EH (cell line): ENCODE measurements at regions not wholly inside any gene's neighbourhood (a gene's known extent, or its start where the extent isn't known, plus 50 kb on each side); places are given as distances from the start of the nearest gene placed in this dataset.
"Not testable (repeated sequence)": the region's sequence is repeated elsewhere in the genome, so short reads cannot be mapped to it uniquely, and the experiment has no call there.

Experiments used
- DNase-seq: peaks from one replicate; pipeline ENCODE4 v3.0.0-alpha.2; 2015; ENCODE audit warnings: low read depth

- no peak for DNase-seq
Observed at GRCh38 chr3:164377466-164377865, 700.8 kb downstream of the SI start.

- no peak for DNase-seq
Observed at GRCh38 chr3:164375995-164376394, 702.3 kb downstream of the SI start.

- DNase-seq = no peak
Observed at GRCh38 chr3:164375538-164375937, 702.8 kb downstream of the SI start.

GRCh38 chr3:164371681-164372080 is 706.6 kb downstream of the SI start:
- no peak for DNase-seq

DNA sequence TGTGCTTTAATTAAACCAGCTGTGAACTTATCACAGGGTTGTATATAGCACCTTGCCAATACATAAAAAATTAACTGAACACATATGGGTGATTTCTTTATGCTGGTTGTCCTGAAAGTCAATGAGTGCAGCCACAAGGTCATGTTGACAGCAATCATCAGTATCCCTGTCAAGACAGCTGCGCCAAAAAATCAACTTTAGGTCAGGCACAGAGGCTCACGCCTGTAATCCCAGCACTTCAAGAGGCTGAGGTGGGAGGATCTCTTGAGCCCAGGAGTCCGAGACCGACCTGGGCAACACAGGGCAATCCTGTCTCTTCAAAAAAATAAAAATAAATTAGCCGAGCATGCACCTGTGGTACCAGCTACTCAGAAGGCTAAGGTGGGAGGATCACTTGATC is 707.3 kb downstream of the SI start:
- no peak for DNase-seq

DNA sequence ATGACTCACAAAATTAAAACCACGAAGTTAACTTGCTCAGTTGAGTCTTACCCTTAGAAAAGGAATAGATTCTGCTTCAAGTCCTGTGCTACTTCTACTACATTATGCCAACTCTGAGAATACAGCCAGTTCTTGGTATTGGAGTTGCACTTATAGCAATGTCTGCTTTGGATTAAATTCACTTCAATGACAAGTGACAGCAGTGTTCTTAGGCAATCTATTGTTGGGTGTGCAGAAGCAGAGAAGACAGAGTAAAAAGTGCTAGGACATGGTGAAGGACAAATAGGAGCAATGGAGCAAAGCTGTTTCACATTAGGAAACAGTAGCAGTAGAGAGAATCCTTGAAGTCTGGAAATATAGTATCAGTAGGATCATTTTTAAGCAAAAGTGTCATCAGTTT is 713.1 kb downstream of the SI start:
- DNase-seq = no peak

- no peak for DNase-seq
Observed at GRCh38 chr3:164364111-164364510, 714.2 kb downstream of the SI start.

DNA sequence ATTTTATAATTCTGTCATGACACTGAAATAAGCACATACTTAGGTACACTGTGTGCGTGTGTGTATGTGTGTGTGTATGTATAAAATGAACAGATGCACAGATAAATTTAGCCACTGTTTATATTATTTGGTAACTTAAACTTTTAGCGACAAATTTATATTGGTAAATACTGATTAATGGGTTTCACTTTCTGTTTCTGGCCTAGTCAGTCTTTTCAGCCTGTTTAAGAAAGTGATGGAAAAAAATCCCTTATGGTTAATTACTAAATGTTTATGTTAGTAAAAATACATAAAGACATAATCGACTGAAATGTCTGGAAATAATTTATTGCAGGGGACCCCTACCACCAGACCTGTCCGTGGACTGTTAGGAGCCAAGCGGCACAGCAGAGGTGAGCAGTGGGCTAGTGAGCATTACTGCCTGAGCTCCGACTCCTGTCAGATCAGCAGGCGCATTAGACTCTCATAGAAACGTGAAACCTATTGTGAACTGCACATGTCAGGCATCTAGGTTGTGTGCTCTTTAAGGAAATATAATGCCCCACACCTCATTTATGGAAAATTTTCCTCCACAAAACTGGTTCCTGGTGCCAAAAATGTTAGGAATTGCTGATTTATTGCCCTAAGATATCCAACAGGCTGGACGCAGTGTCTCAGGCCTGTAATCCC is 717.4 kb downstream of the SI start:
- DNase-seq = no peak

GRCh38 chr3:164360078-164360578 is 718.2 kb downstream of the SI start:
- DNase-seq = no peak

- DNase-seq = no peak
Observed at GRCh38 chr3:164352991-164353390, 725.3 kb downstream of the SI start.

DNA sequence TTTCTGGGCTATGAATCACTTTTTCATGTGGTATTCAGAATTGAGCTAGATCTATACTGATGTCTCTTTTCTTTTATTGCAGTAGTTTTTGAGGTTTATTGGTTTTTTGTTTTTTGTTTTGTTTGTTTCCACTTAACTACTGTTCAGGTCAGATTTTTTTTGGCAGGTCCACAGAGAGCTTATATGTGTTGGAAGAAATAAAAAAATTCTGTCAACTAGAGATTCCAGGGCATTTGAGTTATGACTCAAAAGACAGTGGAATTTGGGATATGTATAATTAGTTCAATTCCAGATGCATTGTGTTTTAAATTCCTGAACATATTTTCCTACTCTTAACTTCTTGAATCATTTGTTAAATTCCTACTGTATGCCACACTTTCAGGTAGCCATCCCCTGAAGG is 727.2 kb downstream of the SI start:
- peak; percentile 7 for DNase-seq

DNA sequence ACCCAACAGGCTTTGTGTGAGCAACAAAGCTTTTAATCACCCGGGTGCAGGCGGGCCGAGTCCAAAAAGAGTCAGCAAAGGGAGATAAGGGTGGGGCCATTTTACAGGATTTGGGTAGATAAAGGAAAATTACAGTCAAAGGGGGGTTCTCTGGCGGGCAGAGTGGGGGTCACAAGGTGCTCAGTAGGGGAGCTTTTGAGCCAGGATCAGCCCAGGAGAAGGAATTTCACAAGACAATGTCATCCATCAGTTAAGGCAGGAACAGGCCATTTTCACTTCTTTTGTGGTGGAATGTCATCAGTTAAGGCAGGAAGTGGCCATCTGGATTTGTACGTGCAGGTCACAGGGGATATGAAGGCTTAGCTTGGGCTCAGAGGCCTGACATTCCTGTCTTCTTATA is 736.1 kb downstream of the SI start:
- DNase-seq = not testable (repeated sequence)

GRCh38 chr3:164341086-164341485 is 737.2 kb downstream of the SI start:
- DNase-seq = no peak

DNA sequence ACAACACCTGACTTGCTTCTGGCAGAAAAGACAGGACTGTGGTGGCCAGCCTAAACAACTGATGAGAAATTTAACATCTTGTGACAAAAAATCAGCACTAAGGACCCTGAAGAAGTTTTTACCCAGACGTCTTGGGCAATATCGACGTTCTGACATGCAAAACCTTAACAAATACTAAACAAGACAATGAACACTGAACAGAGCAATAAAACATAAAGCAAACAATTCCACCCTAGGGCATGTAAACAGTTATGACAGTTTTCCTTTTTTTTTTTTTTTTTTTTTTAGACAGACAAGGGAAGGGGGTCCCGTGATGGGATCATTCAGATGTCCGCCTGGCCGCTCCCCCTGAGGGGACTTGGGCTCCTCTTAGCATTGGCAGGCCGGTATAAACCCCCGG is 738.0 kb downstream of the SI start:
- no peak for DNase-seq

DNA sequence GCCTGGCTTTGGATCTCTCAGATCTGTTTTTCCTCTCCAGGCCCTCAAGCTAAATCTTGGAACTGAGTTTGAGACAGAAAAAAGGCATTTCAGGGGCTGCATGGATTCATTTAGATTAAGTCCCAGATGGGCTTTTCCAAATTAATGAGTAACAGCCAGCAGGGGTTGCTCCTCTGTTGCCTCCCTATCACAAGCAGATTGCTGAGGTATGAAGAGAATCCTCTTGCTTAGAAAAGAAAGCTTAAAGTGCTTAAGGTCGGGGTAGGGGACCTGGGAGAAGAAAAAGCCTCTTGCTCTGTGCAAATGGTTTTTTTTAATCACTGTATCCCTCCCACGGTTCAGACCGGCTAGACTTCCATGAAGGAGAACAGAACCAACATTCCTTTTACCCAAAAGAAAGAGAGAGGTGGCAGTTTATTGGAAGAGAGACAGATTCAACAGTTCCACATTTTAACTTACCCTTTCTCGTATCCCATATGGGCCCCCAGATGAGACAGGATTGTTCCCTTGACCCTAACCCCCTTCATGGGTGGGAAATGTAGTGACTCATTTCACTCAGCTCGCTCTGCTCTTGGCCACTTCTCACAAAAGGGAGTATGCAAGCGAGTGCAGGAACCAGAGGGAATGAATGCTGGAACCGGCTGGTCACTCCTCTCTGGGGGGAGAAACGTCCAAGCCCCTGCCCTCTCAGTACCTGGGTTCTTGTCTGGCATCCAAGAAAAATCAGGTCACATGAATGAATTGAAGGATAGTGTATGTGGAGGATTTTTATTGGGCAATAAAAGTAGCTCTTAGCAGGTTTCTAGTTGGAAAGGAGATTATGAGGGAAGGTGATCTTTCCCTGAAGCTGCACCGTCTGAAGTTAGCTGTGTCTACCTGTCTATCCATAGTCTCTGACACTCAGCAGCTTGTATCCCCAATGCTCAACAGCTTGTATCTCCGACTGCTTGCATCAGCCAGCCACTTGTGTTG is 745.2 kb downstream of the SI start:
- peak; percentile 3 for DNase-seq

DNA sequence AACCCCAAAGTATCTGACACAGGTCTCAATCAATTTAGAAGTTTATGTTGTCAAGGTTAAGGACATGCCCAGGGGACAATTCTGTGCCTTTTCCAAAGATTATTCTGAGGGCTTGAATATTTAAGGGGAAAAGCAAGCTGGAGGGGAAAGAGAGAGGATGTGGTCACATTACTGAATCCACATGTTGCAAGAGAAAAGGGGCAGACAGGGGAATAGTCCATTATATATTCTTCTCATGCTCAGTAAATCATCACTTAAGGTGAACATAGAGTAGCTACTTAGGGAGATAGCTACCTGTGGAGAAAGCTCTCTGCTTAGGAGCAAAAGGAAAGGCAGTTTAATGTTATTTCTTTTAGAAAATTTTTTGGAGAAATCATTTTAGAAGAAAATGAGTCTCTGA is 751.6 kb downstream of the SI start:
- no peak for DNase-seq

DNA sequence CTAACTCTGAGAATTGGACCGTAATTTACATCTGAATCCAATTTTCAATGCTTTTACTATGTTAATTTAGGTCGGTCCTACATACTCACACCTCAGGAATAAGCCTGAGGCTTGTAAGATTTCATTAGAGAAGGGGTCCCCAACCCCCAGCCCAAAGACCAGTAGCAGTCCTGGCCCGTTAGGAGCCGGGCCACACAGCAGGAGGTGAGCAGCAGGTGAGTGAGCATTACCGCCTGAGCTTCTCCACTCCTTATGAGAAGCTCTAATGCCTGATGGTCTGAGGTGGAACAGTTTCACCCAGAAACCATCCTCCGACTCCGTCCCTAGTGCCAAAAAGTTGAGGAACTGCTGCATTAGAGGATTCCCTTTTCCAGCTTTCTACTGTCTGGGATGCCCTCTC is 757.3 kb downstream of the SI start:
- DNase-seq = no peak

- no peak for DNase-seq
Observed at GRCh38 chr3:164306042-164306441, 772.3 kb downstream of the SI start.

GRCh38 chr3:164303894-164304293 is 774.4 kb downstream of the SI start:
- no peak for DNase-seq

DNA sequence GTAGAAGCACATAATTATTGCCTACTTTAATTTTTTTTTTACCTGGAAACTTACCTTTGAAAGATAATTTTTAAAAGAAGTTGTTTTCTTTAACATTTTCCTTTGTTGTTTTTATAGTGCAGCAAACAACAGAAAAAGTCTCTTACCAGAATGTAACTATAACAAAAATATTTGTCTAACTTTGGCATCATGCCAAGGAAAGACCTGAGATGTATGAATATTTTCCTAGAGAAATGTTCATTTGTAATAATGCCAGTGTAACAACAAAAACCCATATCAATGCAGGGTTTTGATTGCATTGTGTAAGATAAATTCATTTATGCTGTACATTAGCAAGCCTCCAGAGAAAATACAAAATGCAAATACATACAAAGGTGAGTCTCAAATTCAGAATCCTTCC is 775.7 kb downstream of the SI start:
- no peak for DNase-seq

- DNase-seq = not testable (repeated sequence)
Observed at GRCh38 chr3:164291486-164291885, 786.8 kb downstream of the SI start.

DNA sequence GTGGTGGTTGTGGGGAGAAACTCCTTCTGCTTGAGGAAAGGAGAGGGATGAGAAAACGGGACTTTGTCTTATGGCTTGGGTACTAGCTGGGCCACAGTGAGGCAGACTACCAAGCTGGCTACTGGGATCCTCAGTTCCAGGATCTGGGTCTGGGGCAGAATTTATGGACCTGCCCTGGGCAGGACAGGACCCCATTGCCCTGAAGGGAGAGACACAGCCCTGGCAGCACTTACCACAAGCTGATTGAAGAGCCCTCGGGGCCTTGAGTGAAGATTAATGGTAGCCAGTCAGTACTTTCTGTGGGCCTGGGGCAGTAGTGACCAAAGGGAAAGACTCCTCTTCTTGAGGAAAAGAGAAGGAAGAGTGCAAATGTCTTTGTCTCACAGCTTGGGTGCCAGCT is 799.7 kb downstream of the SI start:
- no peak for DNase-seq

GRCh38 chr3:164267053-164267452 is 811.2 kb downstream of the SI start:
- no peak for DNase-seq
